GM18867 (cell line): ENCODE measurements at regions not wholly inside any gene's neighbourhood (a gene's known extent, or its start where the extent isn't known, plus 50 kb on each side); places are given as distances from the start of the nearest gene placed in this dataset.
A peak's percentile ranks its signal among the peaks of the same experiment; 100 is the strongest.

Experiments used
- ATAC-seq: cut with Tn5 transposase; IDR thresholded peaks from one replicate; pipeline ENCODE4 v1.9.1; 2021; ENCODE audit warnings: mild to moderate bottlenecking, moderate library complexity; ENCODE audit not compliant: unreplicated experiment

DNA sequence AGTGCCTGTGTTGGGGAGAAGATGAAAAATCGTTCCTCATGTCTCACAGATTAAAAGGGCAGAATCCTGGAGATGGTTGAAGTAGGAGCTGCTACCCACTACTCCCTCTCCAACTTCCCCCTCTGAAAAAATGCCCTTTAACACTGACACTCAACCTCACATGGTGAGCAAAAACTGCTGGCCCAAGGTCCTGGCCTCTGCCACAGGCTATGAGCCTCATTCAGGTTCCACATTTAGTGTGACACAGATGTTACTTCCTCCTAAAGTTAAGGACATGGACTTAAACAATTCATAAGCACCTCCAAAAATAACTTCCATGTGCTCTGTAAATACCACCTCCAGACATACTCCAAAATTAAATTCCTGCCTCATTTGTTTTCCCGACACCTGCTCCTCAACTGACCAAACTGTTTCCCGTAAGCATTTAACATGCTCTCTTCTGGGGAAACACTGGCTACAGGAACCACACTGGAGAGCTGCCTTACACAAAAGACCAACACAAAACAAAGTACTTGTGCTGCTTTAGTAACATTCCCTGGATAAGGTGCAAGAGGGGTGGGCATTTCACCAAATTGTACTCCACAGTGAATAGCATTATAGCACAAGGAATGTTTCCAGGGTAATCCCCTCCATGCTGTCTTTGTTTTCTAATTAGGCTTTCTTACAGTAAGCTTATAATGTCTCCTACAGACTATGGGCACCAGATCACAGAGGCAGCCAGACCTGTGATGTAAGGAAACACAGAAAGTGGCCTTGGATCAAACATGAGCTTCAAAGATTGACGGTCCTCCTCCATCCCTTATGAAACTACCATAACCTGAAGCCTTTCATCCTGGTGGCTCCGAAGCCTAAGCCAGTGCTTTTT is 57.0 kb downstream of the PHLDA1 start:
- no peak for ATAC-seq

- no peak for ATAC-seq
Measured at GRCh38 chr12:75971253-75971652, 60.3 kb downstream of the PHLDA1 start.

GRCh38 chr12:75970310-75970709 is 61.3 kb downstream of the PHLDA1 start:
- ATAC-seq, result no peak

GRCh38 chr12:75969768-75970167 is 61.8 kb downstream of the PHLDA1 start:
- no peak for ATAC-seq

GRCh38 chr12:75965661-75966060 is 65.9 kb downstream of the PHLDA1 start:
- no peak for ATAC-seq

DNA sequence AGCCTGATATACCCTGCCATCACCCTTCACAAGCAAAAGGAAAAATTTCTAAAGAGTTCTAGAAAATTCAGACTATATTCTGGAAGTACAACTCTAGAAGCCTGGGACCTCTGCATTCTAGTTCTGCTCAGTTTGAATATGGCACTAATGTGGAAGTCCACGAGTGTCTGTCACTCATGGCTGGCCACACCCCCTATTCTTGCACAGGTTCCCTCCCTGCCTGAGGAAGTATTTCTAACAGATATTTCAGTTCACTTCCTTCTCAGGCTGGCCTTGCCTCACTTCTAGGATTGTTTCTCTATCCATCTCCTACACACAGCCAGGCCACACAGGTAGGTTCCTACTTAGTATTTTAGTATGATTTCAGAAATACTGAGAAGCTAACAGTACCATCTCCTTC is 67.4 kb downstream of the PHLDA1 start:
- peak; percentile 44 for ATAC-seq

DNA sequence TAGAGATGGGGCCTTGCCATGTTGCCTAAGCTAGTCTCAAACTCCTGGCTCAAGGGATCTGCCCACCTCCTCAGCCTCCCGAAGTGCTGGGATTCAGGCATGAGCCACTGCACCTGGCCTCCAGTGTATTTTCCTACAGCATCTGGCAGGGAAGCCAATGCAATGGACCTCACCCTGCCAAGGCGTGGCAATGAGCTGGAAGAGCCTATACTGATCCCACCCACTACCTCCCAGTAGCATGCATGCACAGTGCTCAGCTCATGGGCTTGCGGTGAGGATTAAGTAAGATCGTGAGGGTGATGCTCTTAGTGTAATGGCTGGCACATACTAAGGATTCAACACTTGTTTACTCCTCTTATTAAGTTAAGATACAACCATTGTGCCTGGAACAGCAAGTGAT is 69.7 kb downstream of the PHLDA1 start:
- no peak for ATAC-seq

DNA sequence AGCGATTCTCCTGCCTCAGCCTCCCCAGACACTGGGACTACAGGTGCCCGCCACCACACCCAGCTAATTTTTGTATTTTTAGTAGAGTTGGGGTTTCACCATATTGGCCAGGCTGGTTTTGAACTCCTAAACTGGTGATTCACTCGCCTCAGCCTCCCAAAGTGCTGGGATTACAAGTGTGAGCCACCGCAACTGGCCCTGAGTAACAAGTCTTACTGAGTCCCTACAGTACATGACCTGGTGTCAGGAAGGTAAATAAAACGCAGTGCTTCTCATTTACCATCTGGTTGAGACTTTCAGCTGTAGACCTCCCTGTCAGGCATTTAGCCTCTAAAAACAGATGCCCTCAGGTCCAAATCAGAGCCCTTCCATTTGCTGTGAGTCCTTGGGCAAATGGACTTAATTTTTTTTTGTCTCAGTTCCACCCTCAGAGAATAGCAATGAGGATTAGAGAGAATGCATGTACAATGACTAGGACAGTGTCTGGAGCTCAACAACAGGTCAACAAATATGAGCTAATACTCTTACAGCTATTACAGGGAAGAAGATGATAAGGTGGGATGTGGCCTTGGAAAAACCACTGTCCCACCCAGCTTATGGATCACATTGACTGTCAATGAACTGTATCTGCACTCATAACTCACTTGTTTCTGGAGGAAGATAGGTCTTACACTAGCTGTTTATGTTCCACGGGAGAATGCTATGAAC is 70.5 kb downstream of the PHLDA1 start:
- ATAC-seq, result no peak

- peak; percentile 74 for ATAC-seq
Measured at GRCh38 chr12:75960086-75960910, 71.3 kb downstream of the PHLDA1 start.

GRCh38 chr12:75959506-75959905 is 72.1 kb downstream of the PHLDA1 start:
- no peak for ATAC-seq

GRCh38 chr12:75959060-75959459 is 72.5 kb downstream of the PHLDA1 start:
- ATAC-seq, result no peak

DNA sequence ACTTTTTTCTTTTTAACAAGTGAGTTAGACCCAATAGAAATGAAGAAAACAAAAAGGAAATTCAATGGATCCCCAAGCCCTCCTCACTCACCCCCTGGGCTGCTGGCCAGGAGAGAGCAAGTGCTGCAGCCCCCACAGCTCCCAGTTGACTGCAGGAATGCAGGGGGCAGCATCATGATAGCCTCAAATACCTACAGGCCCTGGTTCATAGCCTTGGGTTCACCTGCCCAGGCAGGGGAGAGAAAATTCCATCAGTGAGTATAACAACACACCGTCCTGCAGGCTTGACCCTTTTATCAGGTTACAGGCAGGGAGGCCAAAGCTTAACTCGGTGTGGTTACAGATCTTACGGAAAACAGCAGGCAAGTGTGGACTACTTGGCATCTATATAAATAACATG is 76.3 kb downstream of the PHLDA1 start:
- no peak for ATAC-seq

DNA sequence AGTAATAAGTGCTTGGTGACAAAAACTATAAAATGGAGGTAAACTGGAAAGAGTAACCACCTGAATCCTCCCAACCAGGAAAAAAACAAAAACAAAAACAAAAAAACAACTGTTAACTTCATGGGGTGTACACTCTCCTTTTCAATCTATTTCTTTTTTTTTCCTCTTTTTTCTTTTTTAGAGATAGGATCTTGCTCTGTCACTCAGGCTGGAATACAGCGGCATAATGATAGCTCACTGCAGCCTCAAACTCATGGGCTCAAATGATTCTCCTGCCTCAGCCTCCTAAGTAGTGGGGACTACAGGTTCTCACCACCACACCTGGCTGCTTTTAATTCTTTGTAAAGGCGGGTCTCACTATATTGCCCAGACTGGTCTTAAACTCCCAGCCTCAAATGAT is 76.8 kb downstream of the PHLDA1 start:
- no peak for ATAC-seq

DNA sequence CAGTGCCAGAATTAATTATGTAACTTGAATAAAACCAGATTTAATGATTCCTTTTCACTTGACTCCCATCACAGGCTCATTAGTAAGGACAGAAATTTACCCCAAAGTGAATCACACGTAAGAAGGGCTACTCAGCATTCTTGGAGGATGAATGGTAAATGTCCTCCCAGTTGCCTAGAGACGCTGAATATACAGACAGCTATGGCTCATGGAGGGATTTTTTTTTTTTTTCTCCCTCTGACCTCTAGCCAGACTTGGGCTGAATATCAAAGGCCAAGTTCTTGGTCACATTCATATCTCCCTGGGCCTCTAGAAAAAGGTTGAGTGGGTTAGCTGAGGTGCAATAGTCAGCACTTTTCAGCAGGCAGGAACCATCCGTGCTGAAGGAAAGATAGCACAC is 77.5 kb downstream of the PHLDA1 start:
- ATAC-seq, result no peak

- no peak for ATAC-seq
Measured at GRCh38 chr12:75953312-75953906, 78.2 kb downstream of the PHLDA1 start.

DNA sequence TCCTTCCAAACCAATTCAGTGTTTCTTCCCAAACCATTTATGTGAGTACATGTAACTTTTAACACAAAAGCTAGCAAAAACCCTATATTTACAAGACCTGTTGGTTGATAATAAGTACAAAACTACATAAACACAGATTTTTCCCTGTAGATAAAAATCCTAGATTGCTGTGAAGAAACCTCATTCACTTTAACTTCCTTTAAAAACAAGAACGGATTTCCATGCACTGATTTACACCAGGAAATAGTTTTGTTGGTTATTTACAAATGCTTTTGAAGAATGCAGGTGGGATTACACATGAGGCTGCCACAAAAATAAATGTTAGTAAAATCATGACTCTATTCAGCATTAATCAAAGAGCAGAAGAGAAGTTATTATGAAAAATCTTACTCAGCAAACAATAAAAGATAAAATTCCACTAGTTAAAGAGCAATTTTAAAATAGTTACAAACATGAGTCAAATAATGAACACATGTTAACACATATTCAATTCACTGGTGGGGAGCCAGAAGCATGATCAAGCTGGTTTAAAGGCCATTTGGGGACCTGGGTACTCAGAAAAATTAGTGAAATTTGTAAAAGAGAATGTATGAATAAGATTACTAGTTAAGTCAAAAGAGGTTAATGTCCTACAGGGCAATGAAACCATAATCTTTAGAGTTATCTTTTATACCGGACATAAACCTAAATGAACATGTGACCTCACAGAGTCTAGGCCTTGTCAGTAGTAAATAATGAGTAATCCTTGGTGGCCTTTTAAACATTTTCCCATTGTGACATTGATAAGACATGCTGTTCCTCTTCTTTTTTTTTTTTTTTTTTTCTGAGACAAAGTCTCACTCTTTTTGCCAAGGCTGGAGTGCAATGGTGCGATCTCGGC is 79.9 kb downstream of the PHLDA1 start:
- ATAC-seq, result no peak

DNA sequence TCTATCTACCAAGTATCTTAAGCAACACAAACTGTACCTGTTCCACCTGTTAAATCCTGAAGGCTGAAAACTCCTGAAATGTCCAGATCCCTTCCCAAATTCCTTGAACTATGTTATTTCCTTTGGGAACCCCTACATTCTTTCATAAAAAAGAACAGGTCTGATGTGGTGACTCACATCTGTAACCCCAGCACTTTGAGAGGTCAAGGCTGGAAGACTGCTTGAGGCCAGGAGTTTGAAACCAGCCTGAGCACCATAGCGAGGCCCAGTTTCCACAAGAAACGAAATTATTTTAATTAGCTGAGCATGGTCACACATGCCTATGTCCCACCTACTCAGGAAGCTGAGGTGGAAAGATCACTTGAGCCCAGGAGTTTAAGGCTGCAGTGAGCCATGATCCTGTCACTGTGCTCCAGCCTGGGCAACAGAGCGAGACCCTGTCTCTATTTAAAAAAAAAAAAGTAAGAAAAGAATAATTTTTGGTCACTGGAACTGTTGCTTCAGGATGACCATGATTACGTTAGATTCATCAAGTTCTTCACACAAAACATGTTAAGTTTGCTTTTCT is 84.3 kb downstream of the PHLDA1 start:
- ATAC-seq, result no peak

GRCh38 chr12:75945581-75945980 is 86.0 kb downstream of the PHLDA1 start:
- ATAC-seq, result no peak

GRCh38 chr12:75944905-75945432 is 86.6 kb downstream of the PHLDA1 start:
- ATAC-seq, result no peak
